H1 (cell line): ENCODE measurements at regions not wholly inside any gene's neighbourhood (a gene's known extent, or its start where the extent isn't known, plus 50 kb on each side); places are given as distances from the start of the nearest gene placed in this dataset.

Experiments used
- BACH1 ChIP-seq: IDR thresholded peaks from 2 replicates; pipeline ENCODE4 v1.6.1; 2012; ENCODE audit warnings: low read length, improper control_type of control experiment
- CHD1 ChIP-seq: IDR thresholded peaks from 2 replicates; pipeline ENCODE4 v1.6.1; 2012; ENCODE audit warnings: low read depth, low read length, improper control_type of control experiment
- CHD7 ChIP-seq: fragments of 300-600 bp; sonication (generic); IDR thresholded peaks from 2 replicates; pipeline ENCODE4 v1.7.1; 2012; ENCODE audit warnings: low read length, moderate library complexity, mild to moderate bottlenecking, inconsistent platforms; ENCODE audit not compliant: insufficient replicate concordance
- EGR1 ChIP-seq: IDR thresholded peaks from 2 replicates; pipeline ENCODE4 v1.6.1; 2011; ENCODE audit warnings: low read depth, low read length, borderline replicate concordance
- EZH2 ChIP-seq: fragments of 200-600 bp; sonication (generic); IDR thresholded peaks from 2 replicates; pipeline ENCODE4 v1.7.1; 2012; ENCODE audit warnings: low read depth, mild to moderate bottlenecking, moderate library complexity, low read length, inconsistent platforms; ENCODE audit not compliant: severe bottlenecking
- POLR2AphosphoS5 ChIP-seq: IDR thresholded peaks from 2 replicates; pipeline ENCODE4 v1.6.1; 2011; ENCODE audit warnings: low read depth, low read length
- TAF1 ChIP-seq: IDR thresholded peaks from 2 replicates; pipeline ENCODE4 v1.6.1; 2011; ENCODE audit warnings: mild to moderate bottlenecking, low read depth, low read length

GRCh38 chr5:158020555-158021418 lies 161.8 kb upstream of the CLINT1 start (continued):
- TF ChIP-seq CHD7 (no peak), CHD1 (no peak), POLR2AphosphoS5 (no peak), EZH2 (no peak), TAF1 (no peak), BACH1 (no peak), EGR1 (no peak)
- TF ChIP-seq, all 59 proteins: peak for 0
